ENCODE measurements at regions not wholly inside any gene's neighbourhood (a gene's known extent, or its start where the extent isn't known, plus 50 kb on each side); places are given as distances from the start of the nearest gene placed in this dataset.

DNA sequence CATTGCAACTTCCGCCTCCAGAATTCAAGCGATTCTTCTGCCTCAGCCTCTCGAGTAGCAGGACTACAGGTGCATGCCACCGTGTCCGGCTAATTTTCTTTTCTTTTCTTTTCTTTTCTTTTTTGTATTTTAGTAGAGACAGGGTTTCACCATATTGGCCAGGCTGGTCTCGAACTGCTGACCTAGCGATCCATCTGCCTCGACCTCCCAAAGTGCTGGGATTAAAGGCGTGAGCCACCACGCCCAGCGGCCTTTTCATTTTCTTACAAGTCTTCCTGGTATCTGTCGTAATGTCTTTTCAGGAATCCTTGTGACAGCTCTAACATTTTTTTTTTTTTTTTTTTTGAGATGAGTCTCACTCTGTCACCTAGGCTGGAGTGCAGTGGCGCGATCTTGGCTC is 66.4 kb upstream of the EDAR start (continued):
- TF ChIP-seq FOSL2 (IDR thresholded peaks at IDR 0.05) (no peak), FOSL2 (CRISPR knock-in tag; IDR thresholded peaks at IDR 0.05) (no peak), RARB (CRISPR knock-in tag; IDR thresholded peaks at IDR 0.05) (no peak)
- TF ChIP-seq, protein P1, sequence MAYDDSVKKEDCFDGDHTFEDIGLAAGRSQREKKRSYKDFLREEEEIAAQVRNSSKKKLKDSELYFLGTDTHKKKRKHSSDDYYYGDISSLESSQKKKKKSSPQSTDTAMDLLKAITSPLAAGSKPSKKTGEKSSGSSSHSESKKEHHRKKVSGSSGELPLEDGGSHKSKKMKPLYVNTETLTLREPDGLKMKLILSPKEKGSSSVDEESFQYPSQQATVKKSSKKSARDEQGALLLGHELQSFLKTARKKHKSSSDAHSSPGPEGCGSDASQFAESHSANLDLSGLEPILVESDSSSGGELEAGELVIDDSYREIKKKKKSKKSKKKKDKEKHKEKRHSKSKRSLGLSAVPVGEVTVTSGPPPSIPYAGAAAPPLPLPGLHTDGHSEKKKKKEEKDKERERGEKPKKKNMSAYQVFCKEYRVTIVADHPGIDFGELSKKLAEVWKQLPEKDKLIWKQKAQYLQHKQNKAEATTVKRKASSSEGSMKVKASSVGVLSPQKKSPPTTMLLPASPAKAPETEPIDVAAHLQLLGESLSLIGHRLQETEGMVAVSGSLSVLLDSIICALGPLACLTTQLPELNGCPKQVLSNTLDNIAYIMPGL (CRISPR knock-in tag; IDR thresholded peaks at IDR 0.05; ENCODE audit: borderline replicate concordance), result no peak

DNA sequence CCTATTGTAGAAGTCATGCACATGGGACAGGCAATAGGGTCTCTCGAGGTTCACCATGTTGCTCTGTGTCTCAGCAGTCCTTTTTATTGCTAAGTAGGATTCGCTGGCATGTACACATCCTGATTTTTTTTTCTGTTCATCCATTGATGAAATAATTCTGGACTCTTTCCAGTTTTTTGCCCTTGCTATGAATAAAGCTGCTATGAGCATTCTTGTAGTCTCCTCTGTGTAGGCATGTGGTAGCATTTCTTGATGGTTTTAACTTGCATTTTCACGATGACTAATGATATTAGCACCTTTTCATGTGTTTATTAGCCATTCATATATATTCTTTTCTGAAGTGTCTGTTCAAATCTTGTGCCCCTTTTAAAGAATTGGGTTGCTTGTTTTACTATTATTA is 65.8 kb upstream of the EDAR start:
- ATAC-seq, result no peak

GRCh38 chr2:109053716-109054115 is 64.7 kb upstream of the EDAR start:
- H3K9me3 ChIP-seq, result no peaks in the 10 kb centered on the region
- ChIA-PET CTCF (no interaction called here), POLR2A (no interaction called here)
- H3K27ac ChIP-seq, result no peak overlapping the region
- WGBS (ENCODE audit: missing lambda C conversion rate), result 67% methylated on average over 6 of the region's 9 CpGs
- no peak overlapping the region for H3K4me3 ChIP-seq
- TF ChIP-seq, protein P2, sequence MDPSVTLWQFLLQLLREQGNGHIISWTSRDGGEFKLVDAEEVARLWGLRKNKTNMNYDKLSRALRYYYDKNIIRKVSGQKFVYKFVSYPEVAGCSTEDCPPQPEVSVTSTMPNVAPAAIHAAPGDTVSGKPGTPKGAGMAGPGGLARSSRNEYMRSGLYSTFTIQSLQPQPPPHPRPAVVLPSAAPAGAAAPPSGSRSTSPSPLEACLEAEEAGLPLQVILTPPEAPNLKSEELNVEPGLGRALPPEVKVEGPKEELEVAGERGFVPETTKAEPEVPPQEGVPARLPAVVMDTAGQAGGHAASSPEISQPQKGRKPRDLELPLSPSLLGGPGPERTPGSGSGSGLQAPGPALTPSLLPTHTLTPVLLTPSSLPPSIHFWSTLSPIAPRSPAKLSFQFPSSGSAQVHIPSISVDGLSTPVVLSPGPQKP (IDR thresholded peaks at IDR 0.05; ENCODE audit: low read depth, low read length), result no peak
- TF ChIP-seq RAD21 (conservative IDR thresholded peaks at IDR 0.05 in 1 of 2, IDR thresholded peaks at IDR 0.05 in 1 of 2) (no peak), USF2 (IDR thresholded peaks at IDR 0.05) (no peak), KDM5A (IDR thresholded peaks at IDR 0.05) (no peak), NPAS2 (CRISPR knock-in tag; IDR thresholded peaks at IDR 0.05; ENCODE audit: borderline replicate concordance) (no peak), FOSB (CRISPR knock-in tag; IDR thresholded peaks at IDR 0.05) (no peak), TP53 (CRISPR knock-in tag; IDR thresholded peaks at IDR 0.05) (no peak), JUN (IDR thresholded peaks at IDR 0.05) (no peak), ESRRA (IDR thresholded peaks at IDR 0.05; ENCODE audit: borderline replicate concordance, low read length) (no peak)
- TF ChIP-seq, protein P3, sequence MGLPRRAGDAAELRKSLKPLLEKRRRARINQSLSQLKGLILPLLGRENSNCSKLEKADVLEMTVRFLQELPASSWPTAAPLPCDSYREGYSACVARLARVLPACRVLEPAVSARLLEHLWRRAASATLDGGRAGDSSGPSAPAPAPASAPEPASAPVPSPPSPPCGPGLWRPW (IDR thresholded peaks at IDR 0.05), result no peak
- no peak for ATAC-seq
- no peak for DNase-seq (ENCODE audit: low read depth in 1 of 2, low spot score in 1 of 2)
- H3K4me1 ChIP-seq, result no peaks in the 10 kb centered on the region
- FAIRE-seq, result no peak
- H3K4me2 ChIP-seq, result no peak overlapping the region

More for the DNA sequence above, 65.8 kb upstream of the EDAR start:
- POLR2A ChIA-PET, result no interaction called here
- H3K4me2 ChIP-seq, result no peak overlapping the region
- TF ChIP-seq BHLHE40 (IDR thresholded peaks at IDR 0.05; ENCODE audit: low read depth, low read length) (no peak), FOSB (CRISPR knock-in tag; IDR thresholded peaks at IDR 0.05) (no peak), POLR2A (IDR thresholded peaks at IDR 0.05; ENCODE audit: low read length) (no peak), CHD2 (IDR thresholded peaks at IDR 0.05; ENCODE audit: low read length, partially characterized antibody) (no peak), POLR2AphosphoS2 (conservative IDR thresholded peaks at IDR 0.05; ENCODE audit: low read length) (no peak), CBX2 (IDR thresholded peaks at IDR 0.05; ENCODE audit: borderline replicate concordance, low read depth) (no peak), SREBF2 (IDR thresholded peaks at IDR 0.05) (no peak), MYC (IDR thresholded peaks at IDR 0.05; ENCODE audit: borderline replicate concordance, low read length) (no peak)
- TF ChIP-seq, protein P3 (IDR thresholded peaks at IDR 0.05), result no peak
- DNase-seq (ENCODE audit: low read depth in 1 of 2, low spot score in 1 of 2), result no peak
- H3K4me1 ChIP-seq, result no peaks in the 10 kb centered on the region
- H3K27ac ChIP-seq, result no peak overlapping the region
- 26% methylated on average over 3 of the region's 3 CpGs for WGBS (ENCODE audit: missing lambda C conversion rate)
- FAIRE-seq, result no peak
- CTCF ChIA-PET, result no interaction called here
- H3K9me3 ChIP-seq, result no peaks in the 10 kb centered on the region
- H3K4me3 ChIP-seq, result no peak overlapping the region

Data from A549 (cell line).